ENCODE measurements at regions not wholly inside any gene's neighbourhood (a gene's known extent, or its start where the extent isn't known, plus 50 kb on each side); places are given as distances from the start of the nearest gene placed in this dataset.

GRCh38 chr13:74847966-74848365 is 634.0 kb downstream of the TBC1D4 start:
- TF ChIP-seq CTCF (IDR thresholded peaks at IDR 0.05; ENCODE audit: low read depth, low read length, poor library complexity, severe bottlenecking) (no peak), EZH2phosphoT487 (IDR thresholded peaks at IDR 0.05; ENCODE audit: borderline replicate concordance, low read length) (no peak)
